OCI-LY3 (cell line): ENCODE measurements at regions not wholly inside any gene's neighbourhood (a gene's known extent, or its start where the extent isn't known, plus 50 kb on each side); places are given as distances from the start of the nearest gene placed in this dataset.

Experiments used
- H2AFZ ChIP-seq: fragments of 200-600, 300-600 bp; shearing (Covaris generic); 2 replicates; pipeline ENCODE4 v1.6.0; 2014; ENCODE audit warnings: antibody characterized with exemption, low read depth, low read length
- H3K27ac ChIP-seq: fragments of 200-600, 300-600 bp; sonication (generic); 2 replicates; pipeline ENCODE4 v1.5.1; 2014; ENCODE audit warnings: mild to moderate bottlenecking, low read length, moderate library complexity, mixed read lengths
- H3K27me3 ChIP-seq: fragments of 200-600, 300-600 bp; sonication (generic); 2 replicates; pipeline ENCODE4 v1.6.1; 2014; ENCODE audit warnings: low read depth, low read length, mixed read lengths
- H3K36me3 ChIP-seq: fragments of 200-600, 300-600 bp; sonication (generic); replicated peaks from 2 replicates; pipeline ENCODE3; 2014; ENCODE audit warnings: low read depth, low read length, mixed read lengths
- H3K4me1 ChIP-seq: fragments of 300-600, 200-600 bp; sonication (generic); 2 replicates; pipeline ENCODE4 v1.6.1; 2014; ENCODE audit warnings: low read length, mixed read lengths
- H3K4me2 ChIP-seq: fragments of 200-600, 300-600 bp; sonication (generic); 2 replicates; pipeline ENCODE4 v1.6.1; 2014; ENCODE audit warnings: low read length, mixed read lengths
- H3K4me3 ChIP-seq: fragments of 300-600, 200-600 bp; sonication (generic); 2 replicates; pipeline ENCODE4 v1.5.1; 2014; ENCODE audit warnings: antibody characterized with exemption, mild to moderate bottlenecking, low read length, moderate library complexity
- H3K79me2 ChIP-seq: fragments of 300-600, 200-600 bp; shearing (Covaris generic); 2 replicates; pipeline ENCODE4 v1.6.1; 2014; ENCODE audit warnings: mild to moderate bottlenecking, low read length, mixed read lengths
- H3K9ac ChIP-seq: fragments of 300-600, 200-600 bp; shearing (Covaris generic); 2 replicates; pipeline ENCODE4 v1.6.0; 2014; ENCODE audit warnings: mild to moderate bottlenecking, low read length, moderate library complexity
- H3K9me3 ChIP-seq: fragments of 200-600, 300-600 bp; shearing (Covaris generic); 2 replicates; pipeline ENCODE4 v1.6.1; 2014; ENCODE audit warnings: low read length, mixed read lengths; ENCODE audit not compliant: insufficient read depth
- H4K20me1 ChIP-seq: fragments of 200-600, 300-600 bp; sonication (generic); 2 replicates; pipeline ENCODE4 v1.6.1; 2016; ENCODE audit warnings: low read length, mixed read lengths; ENCODE audit not compliant: insufficient read depth
- CTCF ChIP-seq: fragments of 200-600, 300-600 bp; sonication (generic); IDR thresholded peaks from 2 replicates; pipeline ENCODE4 v1.5.1; 2014; ENCODE audit warnings: antibody characterized with exemption, low read length, low read depth
- EZH2phosphoT487 ChIP-seq: fragments of 200-600 bp; shearing (Covaris generic); IDR thresholded peaks from 2 replicates; pipeline ENCODE4 v1.6.1; 2018; ENCODE audit warnings: antibody characterized with exemption, mixed run types, low read depth

DNA sequence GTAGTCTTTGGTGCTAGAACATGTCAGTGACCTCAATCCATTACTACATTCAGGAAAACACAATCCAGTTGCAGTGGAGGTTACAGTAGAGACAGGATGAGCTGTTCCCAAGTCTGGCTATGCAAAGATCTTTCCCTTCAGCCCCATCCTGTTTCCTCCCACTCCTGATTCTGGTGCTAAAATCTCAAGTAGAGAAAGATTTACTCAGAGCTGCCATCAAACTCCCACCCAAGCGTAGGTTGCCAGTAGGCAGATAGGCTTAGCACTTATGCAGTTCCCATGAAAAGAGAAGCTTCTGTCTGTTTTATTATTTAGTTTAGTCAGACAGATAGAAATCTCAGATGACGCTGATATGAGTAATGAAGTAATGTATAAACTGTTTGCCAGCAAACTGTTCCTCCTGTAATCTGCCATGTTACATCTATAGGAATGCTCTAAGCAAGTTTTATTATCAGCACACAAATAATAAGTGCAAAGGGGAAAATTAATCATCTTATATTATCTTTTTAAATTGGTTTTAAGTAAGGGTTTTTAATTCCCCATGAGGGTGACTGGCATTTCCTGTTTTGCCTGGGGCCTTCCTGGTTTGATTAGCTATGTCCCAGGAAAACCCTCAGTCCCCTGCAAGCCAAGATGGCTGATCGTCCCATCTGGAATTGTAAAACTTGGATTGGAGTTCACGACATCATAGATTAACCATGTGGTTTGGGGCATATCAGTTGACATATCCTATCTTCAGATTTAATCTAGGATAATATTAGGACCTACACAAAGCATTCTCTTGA is 188.3 kb upstream of the PALMD start:
- H3K4me2 ChIP-seq, result no peak overlapping the region
- no peaks in the 10 kb centered on the region for H3K79me2 ChIP-seq
- no peak overlapping the region for H3K27ac ChIP-seq
- no peaks in the 10 kb centered on the region for H3K9me3 ChIP-seq
- H3K36me3 ChIP-seq, result no peaks in the 10 kb centered on the region
- no peak overlapping the region for H2AFZ ChIP-seq
- H3K4me3 ChIP-seq, result no peak overlapping the region
- H3K27me3 ChIP-seq, result no peaks in the 10 kb centered on the region
- H3K9ac ChIP-seq, result no peak overlapping the region
- H3K4me1 ChIP-seq, result no peaks in the 10 kb centered on the region
- no peaks in the 10 kb centered on the region for H4K20me1 ChIP-seq
- TF ChIP-seq EZH2phosphoT487 (no peak), CTCF (no peak)

- Histone ChIP-seq H2AFZ (no peak overlapping the region), H3K36me3 (no peaks in the 10 kb centered on the region), H3K9ac (no peak overlapping the region), H3K4me2 (no peak overlapping the region), H3K79me2 (no peaks in the 10 kb centered on the region), H3K4me3 (no peak overlapping the region), H3K27me3 (no peaks in the 10 kb centered on the region), H3K27ac (no peak overlapping the region), H3K9me3 (no peaks in the 10 kb centered on the region), H3K4me1 (no peaks in the 10 kb centered on the region), H4K20me1 (no peaks in the 10 kb centered on the region)
- TF ChIP-seq CTCF (no peak), EZH2phosphoT487 (no peak)
Observed at GRCh38 chr1:99461499-99461898, 184.4 kb upstream of the PALMD start.

- Histone ChIP-seq H3K4me1 (no peaks in the 10 kb centered on the region), H3K27me3 (no peaks in the 10 kb centered on the region), H3K9ac (no peak overlapping the region), H3K79me2 (no peaks in the 10 kb centered on the region), H3K4me2 (no peak overlapping the region), H3K9me3 (no peaks in the 10 kb centered on the region), H3K4me3 (no peak overlapping the region), H3K36me3 (no peaks in the 10 kb centered on the region), H2AFZ (no peak overlapping the region), H3K27ac (no peak overlapping the region), H4K20me1 (no peaks in the 10 kb centered on the region)
- TF ChIP-seq EZH2phosphoT487, result no peak
- TF ChIP-seq CTCF, result no peak
Observed at GRCh38 chr1:99464738-99465137, 181.2 kb upstream of the PALMD start.

- Histone ChIP-seq H3K4me3 (no peak overlapping the region), H4K20me1 (no peaks in the 10 kb centered on the region), H3K9ac (no peak overlapping the region), H3K4me2 (no peak overlapping the region), H3K79me2 (no peaks in the 10 kb centered on the region), H3K27ac (no peak overlapping the region), H3K4me1 (no peaks in the 10 kb centered on the region), H2AFZ (no peak overlapping the region), H3K36me3 (no peaks in the 10 kb centered on the region), H3K27me3 (no peaks in the 10 kb centered on the region), H3K9me3 (no peaks in the 10 kb centered on the region)
- TF ChIP-seq CTCF, result no peak
- TF ChIP-seq EZH2phosphoT487, result no peak
Observed at GRCh38 chr1:99465176-99465900, 180.6 kb upstream of the PALMD start.
